Midbrain (tissue), 1 donor: ENCODE measurements at regions not wholly inside any gene's neighbourhood (a gene's known extent, or its start where the extent isn't known, plus 50 kb on each side); places are given as distances from the start of the nearest gene placed in this dataset.

ENCODE experiments used
- DNase-seq: peaks from one replicate; lab custom pipeline; 2025; lab: John Stamatoyannopoulos, UW

DNA sequence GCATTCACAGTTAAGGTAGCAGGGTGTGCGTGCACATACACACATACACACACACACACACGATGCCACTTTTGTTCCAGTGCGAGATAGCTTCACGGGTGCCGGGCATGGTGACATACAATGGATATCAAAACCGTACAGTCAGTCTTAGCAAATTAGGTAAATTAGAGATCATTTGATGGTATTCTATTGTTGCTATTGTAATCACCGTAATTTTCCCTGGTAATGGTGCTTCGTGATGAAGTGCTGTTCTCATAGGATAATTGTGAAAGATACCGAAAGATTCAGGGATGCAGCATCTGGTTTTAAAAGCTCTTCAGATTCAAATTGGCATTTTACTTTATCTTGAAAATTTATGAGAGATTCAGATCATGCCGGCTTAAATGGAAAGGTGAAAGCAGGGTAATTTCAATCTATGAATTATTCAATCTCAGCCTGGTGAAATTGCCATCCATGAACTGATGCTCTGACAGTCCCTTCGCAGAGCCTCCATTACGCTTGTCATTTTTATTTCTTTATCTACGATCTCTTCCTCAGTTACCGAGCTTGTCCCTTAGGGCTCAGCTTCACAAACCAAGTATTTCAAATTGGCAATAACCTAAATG is 71.3 kb upstream of the SOX4 start:
- no peak for DNase-seq

DNA sequence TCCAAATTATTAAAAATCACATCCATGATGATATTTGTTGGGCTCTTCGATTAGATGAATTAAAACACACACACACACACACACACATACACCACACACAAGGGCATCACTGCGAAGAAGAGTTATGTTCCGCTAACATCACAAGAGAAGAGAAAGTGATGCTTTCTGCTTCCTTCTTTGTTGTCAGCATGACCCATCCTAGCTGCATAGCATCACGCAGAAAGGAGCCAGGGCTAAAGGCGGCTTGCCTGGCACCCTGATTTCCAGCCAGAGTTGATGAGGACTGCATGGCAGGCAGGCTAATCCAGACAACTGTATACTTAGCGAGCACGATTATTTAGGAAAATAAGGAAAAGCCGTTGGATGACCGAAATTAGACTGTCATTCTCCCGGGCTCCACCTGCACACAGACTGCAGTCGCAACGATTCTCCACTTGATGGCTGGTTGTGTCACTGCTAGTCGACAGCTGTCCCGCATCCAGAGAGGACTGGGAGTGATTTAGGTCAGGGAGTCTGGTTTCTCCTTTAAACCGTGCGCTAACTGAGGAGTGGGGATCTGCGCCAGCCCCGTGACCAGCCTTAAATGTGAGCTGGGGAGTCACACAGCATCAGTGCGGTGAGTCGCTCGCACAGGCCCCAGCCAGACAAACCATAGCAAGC is 70.6 kb upstream of the SOX4 start:
- no peak for DNase-seq

DNA sequence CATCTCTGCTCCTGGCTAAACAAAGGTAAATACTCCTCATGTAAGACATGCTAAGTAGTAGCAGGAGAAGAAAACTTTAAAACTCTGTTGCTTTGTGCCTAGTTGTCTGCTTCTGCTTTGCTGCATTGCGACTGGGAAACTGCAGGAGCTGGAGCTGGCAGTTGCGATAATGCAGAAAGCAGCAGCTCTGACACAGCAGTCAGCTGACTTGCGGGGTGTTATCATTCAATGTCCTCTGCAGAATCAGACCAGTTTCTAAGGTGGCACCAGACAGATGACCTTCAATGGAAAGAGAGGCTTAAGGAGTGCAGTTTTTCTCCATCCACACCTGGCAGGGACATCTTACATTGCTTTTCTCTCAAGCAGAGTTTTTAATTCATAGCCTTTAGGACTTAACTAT is 69.9 kb upstream of the SOX4 start:
- no peak for DNase-seq

DNA sequence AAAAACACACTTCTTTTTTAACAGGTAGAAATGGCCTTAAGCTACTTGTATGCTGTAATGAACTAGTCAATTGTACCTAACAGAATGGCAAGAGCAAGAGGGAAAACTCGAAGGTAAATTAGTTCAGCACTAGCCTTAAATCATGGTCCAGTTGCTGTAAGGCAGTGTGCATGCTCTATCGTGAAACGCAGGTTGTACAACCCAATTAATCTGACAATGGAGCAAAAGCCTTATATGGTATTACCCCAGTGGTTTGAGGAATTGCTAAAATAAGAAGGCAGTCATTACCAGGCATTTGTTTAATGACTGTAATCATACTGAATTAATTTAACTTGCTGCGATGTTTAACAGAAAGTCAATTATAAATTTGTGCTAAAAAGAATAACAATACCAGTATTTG is 69.3 kb upstream of the SOX4 start:
- DNase-seq, result no peak

DNA sequence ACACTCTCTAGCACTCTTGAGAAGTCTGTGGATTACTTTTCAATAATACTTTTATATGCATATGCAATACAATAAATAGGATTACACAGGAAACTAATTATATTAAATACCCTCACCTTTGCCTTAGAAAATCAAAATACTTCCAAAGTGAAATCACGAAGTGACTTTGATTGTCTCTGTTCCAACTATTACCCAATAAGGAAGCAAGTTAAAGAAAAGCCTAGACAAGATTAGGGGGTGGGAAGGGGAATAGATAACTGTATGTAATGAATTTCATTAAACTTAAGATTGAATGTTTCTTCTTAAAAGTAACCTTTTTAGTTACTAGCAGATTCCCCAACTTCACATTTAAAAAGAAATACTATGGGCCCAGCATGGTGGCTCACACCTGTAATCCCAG is 66.6 kb upstream of the SOX4 start:
- no peak for DNase-seq

DNA sequence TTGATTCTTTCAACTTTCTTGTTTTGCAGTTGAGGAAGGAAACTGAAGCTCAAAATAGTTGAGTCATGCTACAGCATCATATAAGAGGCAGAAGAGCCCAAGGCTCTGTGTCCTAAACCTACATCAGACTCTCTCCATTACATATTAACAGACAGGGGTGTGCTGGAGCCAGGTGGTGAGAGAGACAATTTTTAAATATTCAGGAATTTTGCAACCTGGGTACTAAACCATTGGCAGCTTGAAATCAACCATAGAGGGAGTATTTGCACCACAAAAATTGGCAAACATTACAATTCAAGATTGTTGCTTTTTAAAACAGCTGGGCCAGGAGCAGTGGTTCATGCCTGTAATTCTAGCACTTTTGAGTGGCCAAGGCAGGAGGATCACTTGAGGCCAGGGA is 65.8 kb upstream of the SOX4 start:
- DNase-seq, result no peak

DNA sequence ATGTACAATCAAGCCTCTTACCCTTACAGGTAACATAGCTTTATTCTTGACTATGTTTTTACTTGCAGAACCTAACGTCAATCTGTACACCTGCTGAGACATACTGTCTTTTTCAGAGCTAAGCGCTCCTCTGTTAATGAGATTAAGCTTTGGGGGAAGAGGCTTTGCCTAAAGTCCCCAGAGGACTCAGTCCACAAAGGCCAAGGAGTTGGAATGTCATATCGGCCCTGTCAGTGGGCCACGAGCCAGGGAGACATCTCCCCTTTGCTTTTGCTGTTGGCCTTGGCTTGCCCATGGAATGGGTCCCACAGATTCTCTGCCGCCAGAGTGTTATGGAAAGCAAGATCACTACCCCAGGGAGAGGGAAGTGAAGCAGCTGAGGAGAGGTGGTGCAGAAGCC is 64.1 kb upstream of the SOX4 start:
- DNase-seq, result no peak

DNA sequence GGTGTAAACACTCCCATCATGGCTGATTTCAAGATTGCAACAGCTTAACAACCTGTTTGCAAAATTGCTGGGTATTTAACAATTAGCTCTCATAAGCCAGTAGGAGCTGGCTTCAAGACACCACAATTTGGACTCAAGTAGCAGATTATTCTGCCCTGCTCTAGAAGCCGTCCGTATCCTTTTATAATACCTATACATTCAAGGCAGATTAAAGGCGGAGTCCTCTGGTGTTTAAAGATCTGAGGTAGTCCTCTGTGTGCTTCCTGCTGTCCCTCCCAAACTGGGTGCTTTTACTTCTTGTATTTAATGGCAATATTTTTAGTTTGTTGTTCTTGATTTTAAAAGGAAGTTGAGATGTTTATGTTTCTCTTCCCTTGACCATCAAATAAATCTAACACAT is 62.2 kb upstream of the SOX4 start:
- no peak for DNase-seq

DNA sequence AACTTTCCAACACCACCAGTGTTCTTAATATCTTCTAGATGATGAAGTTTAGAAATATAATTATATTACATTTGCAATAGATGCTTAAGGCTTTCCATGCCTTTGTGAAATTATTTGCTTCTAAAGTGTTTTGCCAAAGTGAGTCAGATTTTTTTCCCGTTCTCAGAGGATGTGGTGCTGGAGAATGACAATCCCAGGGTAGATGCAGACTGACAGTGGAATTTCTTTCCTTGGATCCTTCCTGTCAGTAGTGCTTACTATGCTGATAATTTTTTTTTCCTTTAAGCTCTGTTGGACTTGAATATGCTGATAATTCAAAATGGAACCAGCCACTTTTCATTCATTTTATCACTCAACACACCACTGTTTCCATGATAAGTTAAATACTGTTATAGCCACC is 59.9 kb upstream of the SOX4 start:
- no peak for DNase-seq

DNA sequence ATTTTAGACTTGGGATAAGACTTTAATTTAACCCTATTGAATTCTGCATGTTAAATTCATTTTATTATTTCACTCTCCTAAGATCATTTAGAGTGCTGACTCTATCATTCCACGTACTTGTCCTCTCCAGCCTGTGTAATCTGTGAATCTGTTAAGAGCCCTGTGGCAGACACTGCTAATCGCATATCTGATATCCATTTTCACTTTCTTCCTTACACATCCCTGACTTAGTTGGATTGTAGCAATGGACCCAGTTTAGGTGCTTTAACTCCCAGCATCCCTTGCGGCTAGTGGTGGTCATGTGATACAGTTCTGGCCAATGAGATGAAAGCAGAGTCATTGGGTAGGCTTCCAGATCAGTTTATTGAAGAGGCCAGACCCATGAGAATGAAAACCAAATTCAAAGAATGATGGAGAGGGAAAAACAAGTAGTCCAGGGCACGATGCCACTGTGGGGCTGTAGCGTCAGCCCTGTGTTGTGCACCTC is 57.2 kb upstream of the SOX4 start:
- no peak for DNase-seq

DNA sequence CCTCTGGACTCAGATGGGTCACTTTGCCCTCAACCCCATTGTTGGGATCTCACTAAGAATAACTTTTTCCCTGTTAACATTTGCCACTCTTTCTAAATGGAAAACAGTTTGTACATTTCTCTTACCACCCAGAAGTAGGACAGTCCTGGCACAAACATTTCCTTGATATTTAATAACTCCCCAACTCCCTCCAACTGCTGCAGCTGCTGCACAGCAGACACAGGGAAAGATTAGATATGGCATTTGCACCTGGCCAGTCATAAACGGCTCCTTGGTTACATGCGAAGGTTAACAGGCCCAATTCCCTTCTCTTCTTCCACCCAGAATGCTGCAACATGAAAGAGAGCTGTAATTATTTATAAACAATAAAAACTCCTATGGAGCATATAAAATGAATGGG is 55.9 kb upstream of the SOX4 start:
- DNase-seq, result no peak

DNA sequence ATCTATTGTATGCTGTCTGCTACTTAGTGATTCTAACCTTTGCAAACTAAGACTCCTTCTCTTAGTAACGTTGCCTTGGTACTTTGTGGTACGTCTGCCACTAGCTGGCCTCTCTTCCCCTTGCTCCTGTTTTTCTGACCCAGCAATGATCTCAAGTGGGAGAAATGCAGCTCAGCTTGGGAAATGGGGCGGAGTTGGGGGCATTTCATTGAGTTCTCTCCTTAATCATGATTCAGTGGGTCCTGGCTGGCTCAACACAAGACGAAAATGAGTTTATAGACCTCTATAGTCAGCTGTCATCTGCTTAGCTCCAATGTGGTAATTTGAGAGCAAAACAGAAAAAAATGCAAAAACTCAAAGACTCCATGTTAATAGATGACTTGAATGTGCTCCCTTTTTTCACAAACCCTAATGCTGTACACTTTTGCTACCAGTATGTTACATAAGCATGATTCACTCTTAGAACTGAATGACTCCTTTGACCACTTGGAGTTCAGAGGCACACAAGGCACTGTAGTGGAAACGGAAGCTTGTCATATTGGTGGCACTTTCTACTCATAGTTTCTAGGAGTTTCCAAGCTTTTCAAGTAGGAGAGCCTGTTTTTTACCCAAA is 55.3 kb upstream of the SOX4 start:
- no peak for DNase-seq

DNA sequence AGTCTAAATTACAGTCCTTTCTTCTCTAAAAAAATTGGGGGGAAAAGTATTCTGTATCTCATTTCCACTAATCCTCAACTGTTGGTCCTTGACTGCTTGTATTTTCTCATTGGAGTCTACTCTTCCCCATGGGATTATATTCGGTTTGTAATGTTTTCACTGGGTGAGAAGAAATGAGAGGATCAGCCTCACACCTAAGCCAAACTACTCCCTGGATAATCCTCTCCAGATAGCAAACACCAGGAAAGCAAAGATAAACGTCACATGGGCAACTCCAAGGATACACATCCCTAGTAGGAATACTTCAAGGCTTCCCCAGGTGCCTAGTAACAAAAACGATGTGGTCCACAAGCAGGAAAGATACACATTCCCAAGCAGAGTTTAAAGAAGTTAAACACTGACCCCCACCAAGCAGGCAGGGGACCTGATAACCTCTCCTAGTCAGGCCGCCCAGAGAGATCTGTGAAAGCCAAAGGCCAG is 53.9 kb upstream of the SOX4 start:
- no peak for DNase-seq
